Hepatocyte (in vitro differentiated cells): ENCODE measurements at regions not wholly inside any gene's neighbourhood (a gene's known extent, or its start where the extent isn't known, plus 50 kb on each side); places are given as distances from the start of the nearest gene placed in this dataset.

Experiments used
- CTCF ChIP-seq: fragments of 200-600 bp; sonication (generic); IDR thresholded peaks from 2 replicates; pipeline ENCODE4 v1.5.1; 2016; ENCODE audit warnings: antibody characterized with exemption, mild to moderate bottlenecking; ENCODE audit not compliant: poor library complexity
- EZH2 ChIP-seq: fragments of 200-600 bp; sonication (generic); IDR thresholded peaks from 2 replicates; pipeline ENCODE4 v1.6.1; 2016; ENCODE audit warnings: antibody characterized with exemption, mild to moderate bottlenecking, borderline replicate concordance

DNA sequence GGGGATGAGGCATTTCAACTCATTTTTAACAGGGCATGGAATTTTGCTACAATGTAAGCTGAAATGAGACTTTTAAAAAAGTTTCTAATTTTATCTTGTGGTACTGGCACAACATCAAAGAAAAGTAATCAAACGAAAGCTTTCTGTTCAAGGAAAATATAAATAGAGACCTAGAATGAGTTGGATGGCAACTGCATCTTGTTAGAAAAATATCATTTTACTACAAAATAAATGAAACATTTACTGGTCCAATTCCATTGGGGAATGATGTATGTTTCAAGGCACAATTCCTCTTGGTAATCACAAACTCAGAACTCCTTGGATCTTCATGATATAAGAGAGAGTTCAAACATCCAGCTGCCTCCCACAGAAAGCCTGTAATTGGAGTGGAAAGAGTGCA is 102.8 kb downstream of the HMHB1 start:
- TF ChIP-seq CTCF (no peak), EZH2 (no peak)
